Rectal smooth muscle tissue (tissue), 1 donor: ENCODE measurements at regions not wholly inside any gene's neighbourhood (a gene's known extent, or its start where the extent isn't known, plus 50 kb on each side); places are given as distances from the start of the nearest gene placed in this dataset.

Experiments
- H3K27ac ChIP-seq: one replicate; pipeline ENCODE4 v1.7.0; 2013; ENCODE audit warnings: low read depth, low read length, inconsistent platforms
- H3K27me3 ChIP-seq: one replicate; pipeline ENCODE4 v1.7.0; 2013; ENCODE audit warnings: low read length; ENCODE audit not compliant: control insufficient read depth, insufficient read depth
- H3K36me3 ChIP-seq: one replicate; pipeline ENCODE4 v1.7.0; 2013; ENCODE audit warnings: low read length; ENCODE audit not compliant: control insufficient read depth, insufficient read depth
- H3K4me1 ChIP-seq: one replicate; pipeline ENCODE4 v1.7.0; 2013; ENCODE audit warnings: low read length; ENCODE audit not compliant: control insufficient read depth, insufficient read depth
- H3K4me3 ChIP-seq: one replicate; pipeline ENCODE4 v1.7.0; 2013; ENCODE audit warnings: low read length
- H3K9ac ChIP-seq: one replicate; pipeline ENCODE4 v1.7.0; 2013; ENCODE audit warnings: low read length

- Histone ChIP-seq H3K4me3 (no peak overlapping the region), H3K27me3 (no peaks in the 10 kb centered on the region), H3K4me1 (no peaks in the 10 kb centered on the region), H3K27ac (no peak overlapping the region), H3K36me3 (no peaks in the 10 kb centered on the region), H3K9ac (no peak overlapping the region)
Measured at GRCh38 chr11:112417339-112417738, 156.7 kb upstream of the PLET1 start.

- Histone ChIP-seq H3K27me3 (no peaks in the 10 kb centered on the region), H3K4me3 (no peak overlapping the region), H3K36me3 (no peaks in the 10 kb centered on the region), H3K4me1 (no peaks in the 10 kb centered on the region), H3K27ac (no peak overlapping the region), H3K9ac (no peak overlapping the region)
Measured at GRCh38 chr11:112418438-112418837, 157.8 kb upstream of the PLET1 start.

GRCh38 chr11:112421879-112422278, 161.2 kb upstream of the PLET1 start:
- Histone ChIP-seq H3K27me3 (no peaks in the 10 kb centered on the region), H3K4me1 (no peaks in the 10 kb centered on the region), H3K9ac (no peak overlapping the region), H3K36me3 (no peaks in the 10 kb centered on the region), H3K27ac (no peak overlapping the region), H3K4me3 (no peak overlapping the region)

GRCh38 chr11:112425121-112425520, 164.5 kb upstream of the PLET1 start:
- H3K27ac ChIP-seq = no peak overlapping the region
- H3K36me3 ChIP-seq = no peaks in the 10 kb centered on the region

GRCh38 chr11:112437096-112437495, 176.4 kb upstream of the PLET1 start:
- Histone ChIP-seq H3K36me3 (no peaks in the 10 kb centered on the region), H3K27me3 (no peaks in the 10 kb centered on the region)

More at GRCh38 chr11:112425121-112425520, 164.5 kb upstream of the PLET1 start:
- no peak overlapping the region for H3K9ac ChIP-seq
- H3K4me1 ChIP-seq = no peaks in the 10 kb centered on the region
- H3K27me3 ChIP-seq = no peaks in the 10 kb centered on the region
- H3K4me3 ChIP-seq = no peak overlapping the region

GRCh38 chr11:112439614-112440013, 179.0 kb upstream of the PLET1 start:
- Histone ChIP-seq H3K27me3 (no peaks in the 10 kb centered on the region), H3K27ac (no peak overlapping the region), H3K9ac (no peak overlapping the region), H3K4me1 (no peaks in the 10 kb centered on the region), H3K4me3 (no peak overlapping the region), H3K36me3 (no peaks in the 10 kb centered on the region)

More at GRCh38 chr11:112437096-112437495, 176.4 kb upstream of the PLET1 start:
- Histone ChIP-seq H3K27ac (no peak overlapping the region), H3K4me3 (no peak overlapping the region), H3K9ac (no peak overlapping the region), H3K4me1 (no peaks in the 10 kb centered on the region)

GRCh38 chr11:112440518-112440917, 179.9 kb upstream of the PLET1 start:
- Histone ChIP-seq H3K4me1 (no peaks in the 10 kb centered on the region), H3K4me3 (no peak overlapping the region), H3K27me3 (no peaks in the 10 kb centered on the region), H3K9ac (no peak overlapping the region), H3K36me3 (no peaks in the 10 kb centered on the region), H3K27ac (no peak overlapping the region)

- Histone ChIP-seq H3K36me3 (no peaks in the 10 kb centered on the region), H3K4me1 (no peaks in the 10 kb centered on the region), H3K27me3 (no peaks in the 10 kb centered on the region), H3K27ac (no peak overlapping the region), H3K4me3 (no peak overlapping the region), H3K9ac (no peak overlapping the region)
Measured at GRCh38 chr11:112448168-112448567, 187.5 kb upstream of the PLET1 start.

GRCh38 chr11:112448806-112449205, 188.1 kb upstream of the PLET1 start:
- no peak overlapping the region for H3K27ac ChIP-seq
- H3K4me3 ChIP-seq = no peak overlapping the region
- no peaks in the 10 kb centered on the region for H3K27me3 ChIP-seq

GRCh38 chr11:112451250-112451649, 190.6 kb upstream of the PLET1 start:
- H3K27me3 ChIP-seq = no peaks in the 10 kb centered on the region
- H3K27ac ChIP-seq = no peak overlapping the region
- H3K36me3 ChIP-seq = no peaks in the 10 kb centered on the region
- H3K4me3 ChIP-seq = no peak overlapping the region
- H3K9ac ChIP-seq = no peak overlapping the region
- no peaks in the 10 kb centered on the region for H3K4me1 ChIP-seq

More at GRCh38 chr11:112448806-112449205, 188.1 kb upstream of the PLET1 start:
- H3K9ac ChIP-seq = no peak overlapping the region
- no peaks in the 10 kb centered on the region for H3K36me3 ChIP-seq
- no peaks in the 10 kb centered on the region for H3K4me1 ChIP-seq

- no peaks in the 10 kb centered on the region for H3K4me1 ChIP-seq
- H3K36me3 ChIP-seq = no peaks in the 10 kb centered on the region
Measured at GRCh38 chr11:112453601-112454577, 193.2 kb upstream of the PLET1 start.

GRCh38 chr11:112454841-112455240, 194.2 kb upstream of the PLET1 start:
- H3K4me1 ChIP-seq = no peaks in the 10 kb centered on the region
- no peak overlapping the region for H3K4me3 ChIP-seq
- no peak overlapping the region for H3K27ac ChIP-seq
- H3K9ac ChIP-seq = no peak overlapping the region
- H3K36me3 ChIP-seq = no peaks in the 10 kb centered on the region
- H3K27me3 ChIP-seq = no peaks in the 10 kb centered on the region

More at GRCh38 chr11:112453601-112454577, 193.2 kb upstream of the PLET1 start:
- no peak overlapping the region for H3K4me3 ChIP-seq
- H3K27ac ChIP-seq = no peak overlapping the region
- no peaks in the 10 kb centered on the region for H3K27me3 ChIP-seq
- no peak overlapping the region for H3K9ac ChIP-seq

GRCh38 chr11:112455791-112456190, 195.1 kb upstream of the PLET1 start:
- H3K27me3 ChIP-seq = no peaks in the 10 kb centered on the region
- H3K36me3 ChIP-seq = no peaks in the 10 kb centered on the region
- no peak overlapping the region for H3K4me3 ChIP-seq
- no peaks in the 10 kb centered on the region for H3K4me1 ChIP-seq
- no peak overlapping the region for H3K9ac ChIP-seq
- H3K27ac ChIP-seq = no peak overlapping the region
